ENCODE measurements at regions not wholly inside any gene's neighbourhood (a gene's known extent, or its start where the extent isn't known, plus 50 kb on each side); places are given as distances from the start of the nearest gene placed in this dataset.

DNA sequence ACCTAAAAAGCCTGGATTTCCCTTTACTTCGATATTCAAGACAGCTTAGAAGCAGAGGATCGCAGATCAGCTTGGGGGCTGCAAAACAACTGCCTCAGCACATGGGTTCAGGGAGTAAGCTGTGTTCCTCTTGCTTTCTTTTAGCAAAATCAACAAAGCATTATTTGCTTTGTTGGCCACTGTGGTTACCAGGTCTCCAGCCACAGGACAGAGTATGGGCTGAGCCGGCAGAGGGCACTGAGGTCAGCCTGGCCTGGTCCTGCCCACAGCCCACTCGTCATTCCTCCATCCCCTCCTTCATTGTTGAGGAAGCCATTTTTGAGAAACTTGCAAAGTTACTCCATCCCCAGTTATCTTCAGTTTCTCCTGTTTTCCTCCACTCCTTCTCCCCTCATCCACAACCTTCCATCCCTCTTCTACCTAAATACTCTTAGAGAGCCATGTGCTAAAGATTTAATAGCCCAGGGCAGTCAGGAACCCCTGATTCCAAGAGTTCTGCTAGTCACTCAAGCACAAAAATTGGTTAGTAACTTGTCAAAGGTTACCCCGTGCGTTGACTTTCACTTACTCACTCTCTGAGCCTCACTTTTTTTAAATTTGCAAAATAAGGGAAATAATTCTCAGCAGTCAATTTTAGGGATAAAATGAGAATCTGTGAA lies 60.0 kb upstream of the HES1 start:
- DNase-seq = no peak

DNA sequence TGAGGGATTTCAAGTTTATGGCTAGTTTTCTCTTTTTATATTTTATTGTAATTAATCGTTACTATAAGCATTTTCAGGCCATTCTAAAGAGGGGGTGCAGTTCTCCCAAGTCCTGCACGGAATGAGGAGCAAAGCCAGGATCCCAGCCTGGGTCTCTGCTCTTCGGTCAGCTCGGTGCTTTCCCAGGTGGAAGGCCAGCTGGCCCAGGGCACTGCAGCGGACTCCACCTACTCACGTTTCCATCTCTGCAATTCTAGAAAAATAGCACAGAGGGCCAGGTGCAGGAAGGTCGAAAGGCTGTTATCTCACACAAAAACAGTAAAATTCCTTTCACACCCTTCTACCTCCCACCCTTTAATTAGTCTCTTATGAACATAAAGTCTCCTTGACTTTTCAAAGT lies 59.5 kb upstream of the HES1 start:
- DNase-seq = no peak

- no peak for DNase-seq
These were observed 58.3 kb upstream of the HES1 start for GRCh38 chr3:194077602-194078001.

DNA sequence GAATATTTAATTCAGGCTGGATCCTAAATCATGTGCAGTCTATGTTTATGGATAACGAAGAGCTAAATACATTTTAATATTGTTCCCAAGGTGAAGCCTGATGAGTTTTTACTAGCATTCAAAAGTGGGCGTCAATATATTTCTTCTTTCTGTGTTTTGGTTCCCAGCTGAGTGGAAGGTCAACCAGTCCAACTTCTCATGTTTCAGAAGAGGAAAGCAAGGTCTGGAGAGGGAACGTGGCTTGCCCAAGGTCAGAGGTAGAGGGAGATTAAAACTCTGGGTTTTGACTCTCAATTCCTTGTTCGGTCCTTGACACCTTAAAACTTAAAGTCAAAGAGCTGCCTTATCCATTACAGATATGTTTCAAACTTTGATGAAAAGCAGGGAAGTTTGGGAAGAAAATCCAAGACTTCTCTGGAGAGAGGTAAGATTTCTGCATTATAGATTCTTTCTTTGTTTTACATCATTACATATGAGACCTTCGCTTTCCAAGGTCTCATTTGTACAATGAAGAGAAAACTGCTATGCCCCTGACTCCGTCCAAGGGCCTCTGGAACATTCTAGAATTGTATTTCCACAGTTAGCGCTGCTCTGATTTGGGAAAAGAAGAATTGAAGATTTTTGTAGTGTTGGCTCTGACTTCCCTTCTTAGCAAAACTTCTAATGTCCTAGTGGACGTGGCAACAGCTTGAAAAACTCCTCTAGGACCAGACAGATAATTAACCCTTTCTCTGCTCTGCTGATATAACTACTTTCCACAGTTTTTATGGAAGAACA lies 57.7 kb upstream of the HES1 start:
- no peak for DNase-seq

- DNase-seq = no peak
These were observed 56.2 kb upstream of the HES1 start for GRCh38 chr3:194079702-194080172.

DNA sequence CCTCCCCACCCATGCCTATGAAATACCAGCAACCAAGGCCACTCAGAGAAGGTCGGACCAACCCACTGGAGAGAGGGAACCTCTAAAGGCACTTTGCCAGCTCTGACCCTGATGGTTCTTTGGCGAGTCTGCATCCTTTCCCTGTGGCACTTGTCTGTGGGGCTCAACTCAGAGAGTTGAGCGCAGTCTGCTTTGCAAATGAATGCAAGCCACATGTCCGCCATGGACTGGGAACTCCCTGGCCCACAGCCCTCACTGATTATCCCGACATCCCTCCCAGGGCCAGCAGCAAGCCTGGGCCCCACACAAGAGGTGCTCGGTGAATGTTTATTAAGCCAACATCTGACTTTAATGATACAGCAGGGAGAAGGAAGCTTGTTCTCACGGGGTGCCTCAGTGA lies 55.5 kb upstream of the HES1 start:
- DNase-seq = no peak

DNA sequence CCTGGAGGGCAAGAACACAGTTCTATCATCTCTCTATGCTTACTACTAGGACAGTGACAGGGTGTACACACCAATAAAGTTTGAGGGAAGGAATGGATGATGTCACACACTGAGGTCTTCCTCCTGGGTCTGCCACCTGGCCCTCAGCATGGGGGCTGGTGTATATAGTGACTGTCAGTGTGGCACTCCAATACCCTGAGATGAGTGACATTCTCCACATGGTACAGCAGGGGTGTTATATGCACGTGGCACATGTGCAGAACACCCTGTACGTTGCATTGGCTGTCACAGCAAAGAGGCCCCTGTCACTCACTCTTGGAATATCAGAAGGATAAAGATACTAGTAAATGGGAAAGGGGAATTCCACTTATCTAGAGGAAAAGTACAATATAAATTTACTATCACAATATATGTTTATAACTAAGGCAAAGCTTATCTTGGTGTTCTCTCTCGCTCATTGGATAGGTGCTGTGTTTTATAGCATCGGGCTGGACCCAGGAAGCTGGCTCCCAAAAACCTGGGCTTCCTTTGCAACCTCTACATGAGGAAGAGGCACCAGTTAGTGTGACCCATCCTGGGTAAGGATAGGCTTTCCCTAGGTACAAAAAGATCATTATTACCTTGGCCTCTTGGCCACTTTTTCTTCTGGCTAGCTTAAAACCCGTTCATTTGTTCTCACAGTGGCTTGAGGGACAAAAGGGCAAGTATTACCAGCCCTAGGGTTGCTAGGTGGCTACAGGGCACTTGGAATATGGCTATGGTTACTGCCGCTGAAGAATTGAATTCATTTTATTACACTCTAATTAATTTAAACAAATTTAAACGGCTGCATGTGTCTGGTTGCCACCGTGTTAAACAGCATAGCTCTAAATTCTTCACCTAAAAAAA lies 54.8 kb upstream of the HES1 start:
- no peak for DNase-seq

GRCh38 chr3:194081826-194082225 lies 54.1 kb upstream of the HES1 start:
- no peak for DNase-seq

- DNase-seq = no peak
These were observed 53.0 kb upstream of the HES1 start for GRCh38 chr3:194082743-194083636.

- DNase-seq = no peak
These were observed 52.2 kb upstream of the HES1 start for GRCh38 chr3:194083637-194084224.

- DNase-seq = no peak
These were observed 51.7 kb upstream of the HES1 start for GRCh38 chr3:194084284-194084683.
